ENCODE measurements at regions not wholly inside any gene's neighbourhood (a gene's known extent, or its start where the extent isn't known, plus 50 kb on each side); places are given as distances from the start of the nearest gene placed in this dataset.
A peak's percentile ranks its signal among the peaks of the same experiment; 100 is the strongest.

DNA sequence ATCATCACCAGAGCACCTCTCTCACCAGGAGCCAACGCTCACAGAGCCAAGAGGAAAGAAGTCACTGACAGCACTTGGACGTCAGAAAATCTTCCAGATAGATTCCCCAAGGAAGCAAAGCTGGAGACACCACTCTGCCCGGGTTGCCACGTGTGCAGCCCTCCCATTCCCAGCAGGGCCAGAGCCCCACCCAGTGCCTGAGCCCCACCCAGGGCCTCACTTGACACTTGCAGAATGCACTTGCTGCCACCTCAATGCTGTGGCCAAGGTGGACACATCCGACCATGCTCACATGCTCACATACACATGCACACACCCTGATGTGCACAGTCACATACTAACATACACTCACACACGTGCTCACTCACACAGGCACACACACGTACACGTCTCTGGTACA, 240.7 kb downstream of the RBFOX3 start:
- ATAC-seq (no peak), FAIRE-seq (peak; percentile 7), DNase-seq (ENCODE audit: low read depth in 1 of 2, low spot score in 1 of 2) (no peak)
- Histone ChIP-seq H3K27ac (no peak overlapping the region), H3K9me3 (no peaks in the 10 kb centered on the region), H3K4me1 (no peaks in the 10 kb centered on the region), H3K4me3 (no peak overlapping the region), H3K4me2 (no peak overlapping the region)
- CTCF ChIA-PET = interaction anchor here (42.8 kb wide), 1 partner anchor 26 kb away, joined by 782 read pairs; no protein-coding TSS in a partner anchor
- TF ChIP-seq CBX2 (IDR thresholded peaks at IDR 0.05; ENCODE audit: borderline replicate concordance, low read depth) (no peak), HOXB13 (CRISPR knock-in tag; IDR thresholded peaks at IDR 0.05; ENCODE audit: low read depth) (no peak), SREBF2 (IDR thresholded peaks at IDR 0.05) (no peak), ZSCAN20 (CRISPR knock-in tag; IDR thresholded peaks at IDR 0.05) (no peak), FOSL2 (IDR thresholded peaks at IDR 0.05) (no peak), FOSL2 (CRISPR knock-in tag; IDR thresholded peaks at IDR 0.05) (no peak), ZC3H11A (IDR thresholded peaks at IDR 0.05) (no peak), CTCF (IDR thresholded peaks at IDR 0.05) (no peak), TFCP2L1 (CRISPR knock-in tag; IDR thresholded peaks at IDR 0.05) (no peak), CBX8 (IDR thresholded peaks at IDR 0.05) (no peak)
- TF ChIP-seq, protein P1, sequence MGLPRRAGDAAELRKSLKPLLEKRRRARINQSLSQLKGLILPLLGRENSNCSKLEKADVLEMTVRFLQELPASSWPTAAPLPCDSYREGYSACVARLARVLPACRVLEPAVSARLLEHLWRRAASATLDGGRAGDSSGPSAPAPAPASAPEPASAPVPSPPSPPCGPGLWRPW (IDR thresholded peaks at IDR 0.05) = no peak
- TF ChIP-seq, protein P2, sequence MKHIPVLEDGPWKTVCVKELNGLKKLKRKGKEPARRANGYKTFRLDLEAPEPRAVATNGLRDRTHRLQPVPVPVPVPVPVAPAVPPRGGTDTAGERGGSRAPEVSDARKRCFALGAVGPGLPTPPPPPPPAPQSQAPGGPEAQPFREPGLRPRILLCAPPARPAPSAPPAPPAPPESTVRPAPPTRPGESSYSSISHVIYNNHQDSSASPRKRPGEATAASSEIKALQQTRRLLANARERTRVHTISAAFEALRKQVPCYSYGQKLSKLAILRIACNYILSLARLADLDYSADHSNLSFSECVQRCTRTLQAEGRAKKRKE (CRISPR knock-in tag; IDR thresholded peaks at IDR 0.05; ENCODE audit: low read depth) = no peak
- WGBS (ENCODE audit: missing lambda C conversion rate) = 64% methylated on average over 8 of the region's 8 CpGs
- POLR2A ChIA-PET = no interaction called here

DNA sequence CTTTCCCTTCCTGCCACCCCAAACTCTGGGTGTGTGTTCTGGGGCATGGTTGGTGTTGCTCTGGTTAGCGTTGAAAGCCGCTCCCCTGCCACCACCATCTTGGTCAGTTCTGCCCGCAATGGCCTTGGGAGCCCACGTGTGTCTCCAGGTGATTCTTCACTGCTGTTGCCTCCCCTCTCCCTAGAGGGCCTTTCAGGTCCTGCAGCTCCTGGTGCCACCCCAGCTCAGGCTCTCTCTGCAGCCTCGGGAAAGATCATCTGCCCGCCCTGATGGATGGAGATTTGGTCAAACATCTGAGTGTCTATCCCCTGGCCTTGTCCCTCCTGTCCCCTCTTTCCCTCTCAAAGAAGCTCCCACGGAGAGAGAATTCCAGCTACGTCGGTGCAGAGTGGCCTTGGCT, 241.3 kb downstream of the RBFOX3 start:
- FAIRE-seq = no peak
- TF ChIP-seq TP53 (CRISPR knock-in tag; IDR thresholded peaks at IDR 0.05) (no peak), FOSL2 (IDR thresholded peaks at IDR 0.05) (no peak), FOSL2 (CRISPR knock-in tag; IDR thresholded peaks at IDR 0.05) (no peak), MYC (IDR thresholded peaks at IDR 0.05; ENCODE audit: borderline replicate concordance, low read length) (no peak), HOXA7 (CRISPR knock-in tag; IDR thresholded peaks at IDR 0.05) (no peak), POLR2AphosphoS2 (conservative IDR thresholded peaks at IDR 0.05; ENCODE audit: low read length) (no peak), ZFP36 (IDR thresholded peaks at IDR 0.05; ENCODE audit: borderline replicate concordance, partially characterized antibody) (no peak), CEBPB (IDR thresholded peaks at IDR 0.05) (no peak), FOXS1 (CRISPR knock-in tag; IDR thresholded peaks at IDR 0.05) (no peak), RFX5 (IDR thresholded peaks at IDR 0.05) (no peak), ZSCAN20 (CRISPR knock-in tag; IDR thresholded peaks at IDR 0.05) (no peak), EP300 (IDR thresholded peaks at IDR 0.05) (no peak), HOXB13 (CRISPR knock-in tag; IDR thresholded peaks at IDR 0.05; ENCODE audit: low read depth) (no peak), RCOR1 (IDR thresholded peaks at IDR 0.05; ENCODE audit: low read depth, low read length) (no peak)
- H3K4me2 ChIP-seq = no peak overlapping the region
- CTCF ChIA-PET = interaction anchor here (1.4 to 42.8 kb wide), 2 partner anchors 16 to 26 kb away, joined by 3 to 782 read pairs; no protein-coding TSS in a partner anchor
- no peak overlapping the region for H3K27ac ChIP-seq
- no peaks in the 10 kb centered on the region for H3K4me1 ChIP-seq
- POLR2A ChIA-PET = no interaction called here
- H3K9me3 ChIP-seq = no peaks in the 10 kb centered on the region
- WGBS (ENCODE audit: missing lambda C conversion rate) = 75% methylated on average over 9 of the region's 9 CpGs
- no peak overlapping the region for H3K4me3 ChIP-seq
- ATAC-seq = peak in 1 of 2 experiments; percentile 47; a peak in 2 of 6 replicates
- DNase-seq (ENCODE audit: low read depth in 1 of 2, low spot score in 1 of 2) = peak in 1 of 2 experiments; percentile 29

GRCh38 chr17:79369001-79369400, 241.8 kb downstream of the RBFOX3 start:
- ChIA-PET CTCF (interaction anchor here (1.4 to 42.8 kb wide), 2 partner anchors 16 to 27 kb away, joined by 3 to 782 read pairs; no protein-coding TSS in a partner anchor), POLR2A (no interaction called here)
- FAIRE-seq = no peak
- Histone ChIP-seq H3K9me3 (no peaks in the 10 kb centered on the region), H3K4me3 (no peak overlapping the region), H3K4me2 (no peak overlapping the region), H3K27ac (no peak overlapping the region), H3K4me1 (no peaks in the 10 kb centered on the region)
- no peak for DNase-seq (ENCODE audit: low read depth in 1 of 2, low spot score in 1 of 2)
- no peak for ATAC-seq
- 82% methylated on average over 6 of the region's 14 CpGs for WGBS (ENCODE audit: missing lambda C conversion rate)
- TF ChIP-seq POLR2AphosphoS2 (conservative IDR thresholded peaks at IDR 0.05; ENCODE audit: low read length) (no peak), KDM1A (IDR thresholded peaks at IDR 0.05; ENCODE audit: low read depth) (no peak), FOXS1 (CRISPR knock-in tag; IDR thresholded peaks at IDR 0.05) (no peak), TFCP2L1 (CRISPR knock-in tag; IDR thresholded peaks at IDR 0.05) (no peak), ZFP36 (IDR thresholded peaks at IDR 0.05; ENCODE audit: borderline replicate concordance, partially characterized antibody) (no peak), PBX3 (IDR thresholded peaks at IDR 0.05) (no peak)

Measured in A549 (cell line).